ENCODE measurements at regions not wholly inside any gene's neighbourhood (a gene's known extent, or its start where the extent isn't known, plus 50 kb on each side); places are given as distances from the start of the nearest gene placed in this dataset.
A peak's percentile ranks its signal among the peaks of the same experiment; 100 is the strongest.

GRCh38 chr18:8474661-8475060 lies 134.6 kb upstream of the RAB12 start:
- H3K36me3 ChIP-seq (ENCODE audit: control insufficient read depth in 1 of 2, insufficient read depth in 2 of 2, low read length in 1 of 2) = no peaks in the 10 kb centered on the region
- H3K27ac ChIP-seq (ENCODE audit: low read depth in 1 of 2, low read length in 2 of 2) = no peak overlapping the region
- ATAC-seq (ENCODE audit: low FRiP score) (no peak), DNase-seq (no peak)
- H3K4me3 ChIP-seq (ENCODE audit: low read length in 2 of 2) = no peak overlapping the region
- intact Hi-C loops (cut with DNase I) = no loop called here
- H3K27me3 ChIP-seq (ENCODE audit: control insufficient read depth in 1 of 2, insufficient read depth in 2 of 2, low read length in 1 of 2) = no peaks in the 10 kb centered on the region
- H3K9me3 ChIP-seq (ENCODE audit: control insufficient read depth, low read length) = no peaks in the 10 kb centered on the region
- WGBS, 2 donors = 73 to 76% methylated on average over 3 of the region's 3 CpGs
- H3K4me1 ChIP-seq (ENCODE audit: control insufficient read depth in 1 of 2, insufficient read depth in 2 of 2, low read length in 2 of 2) = no peaks in the 10 kb centered on the region

- Histone ChIP-seq H3K9me3 (ENCODE audit: control insufficient read depth, low read length) (no peaks in the 10 kb centered on the region), H3K4me1 (ENCODE audit: control insufficient read depth in 1 of 2, insufficient read depth in 2 of 2, low read length in 2 of 2) (no peaks in the 10 kb centered on the region), H3K4me3 (ENCODE audit: low read length in 2 of 2) (no peak overlapping the region), H3K36me3 (ENCODE audit: control insufficient read depth in 1 of 2, insufficient read depth in 2 of 2, low read length in 1 of 2) (no peaks in the 10 kb centered on the region), H3K27me3 (ENCODE audit: control insufficient read depth in 1 of 2, insufficient read depth in 2 of 2, low read length in 1 of 2) (no peaks in the 10 kb centered on the region), H3K27ac (ENCODE audit: low read depth in 1 of 2, low read length in 2 of 2) (no peak overlapping the region)
- ATAC-seq (ENCODE audit: low FRiP score) (no peak), DNase-seq (no peak)
- intact Hi-C loops (cut with DNase I) = no loop called here
- 91 to 92% methylated on average over 5 of the region's 5 CpGs for WGBS, 2 donors
Measured at GRCh38 chr18:8477615-8478014, 131.6 kb upstream of the RAB12 start.

DNA sequence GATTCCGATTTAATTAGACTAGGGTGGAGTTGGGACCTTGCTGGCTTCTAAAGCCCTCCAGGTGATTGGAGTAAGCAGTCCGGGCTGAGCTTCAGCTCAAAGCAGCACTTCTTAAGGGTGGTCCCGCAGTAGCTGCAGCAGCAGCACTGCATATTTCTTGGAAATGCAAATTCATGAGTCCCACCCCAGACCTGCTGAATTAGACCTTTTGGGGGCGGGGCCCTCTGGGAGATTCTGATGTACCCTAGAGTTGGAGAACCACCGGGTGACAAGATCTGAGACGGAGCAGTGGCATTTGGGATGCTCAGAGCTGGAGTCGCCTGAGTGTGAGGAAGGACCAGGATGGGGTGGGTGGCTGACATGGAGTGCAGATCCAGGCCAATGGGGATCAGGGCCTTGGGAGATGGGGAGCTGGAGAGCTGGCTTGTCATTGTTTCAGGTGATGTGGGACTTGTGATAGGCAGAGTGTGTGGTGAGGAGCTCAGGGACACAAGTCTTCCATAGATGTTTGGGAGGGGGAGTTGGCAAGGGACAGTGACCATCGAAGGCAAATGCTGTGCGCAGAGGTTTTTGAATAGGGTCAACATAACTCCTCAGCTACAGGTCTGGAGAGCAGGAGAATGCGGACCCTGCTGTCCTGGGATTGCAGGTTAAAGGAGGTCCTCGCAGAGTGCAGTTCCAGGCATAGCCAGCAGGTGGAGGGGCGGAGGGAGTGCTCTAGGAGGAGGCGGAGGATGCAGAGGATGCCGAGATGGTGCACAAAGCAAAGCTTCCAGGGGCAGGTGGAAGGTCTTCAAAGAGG lies 130.9 kb upstream of the RAB12 start:
- Histone ChIP-seq H3K4me1 (ENCODE audit: control insufficient read depth in 1 of 2, insufficient read depth in 2 of 2, low read length in 2 of 2) (no peaks in the 10 kb centered on the region), H3K27me3 (ENCODE audit: control insufficient read depth in 1 of 2, insufficient read depth in 2 of 2, low read length in 1 of 2) (no peaks in the 10 kb centered on the region), H3K4me3 (ENCODE audit: low read length in 2 of 2) (no peak overlapping the region), H3K27ac (ENCODE audit: low read depth in 1 of 2, low read length in 2 of 2) (no peak overlapping the region), H3K36me3 (ENCODE audit: control insufficient read depth in 1 of 2, insufficient read depth in 2 of 2, low read length in 1 of 2) (no peaks in the 10 kb centered on the region), H3K9me3 (ENCODE audit: control insufficient read depth, low read length) (no peaks in the 10 kb centered on the region)
- WGBS, 2 donors = 51 to 53% methylated on average over 14 of the region's 14 CpGs
- ATAC-seq (ENCODE audit: low FRiP score) (peak; percentile 42), DNase-seq (peak; percentile 61 to 86)
- intact Hi-C loops (cut with DNase I) = no loop called here

GRCh38 chr18:8478968-8479370 lies 130.3 kb upstream of the RAB12 start:
- no peaks in the 10 kb centered on the region for H3K9me3 ChIP-seq (ENCODE audit: control insufficient read depth, low read length)
- no peak overlapping the region for H3K4me3 ChIP-seq (ENCODE audit: low read length in 2 of 2)
- intact Hi-C loops (cut with DNase I) = no loop called here
- no peaks in the 10 kb centered on the region for H3K36me3 ChIP-seq (ENCODE audit: control insufficient read depth in 1 of 2, insufficient read depth in 2 of 2, low read length in 1 of 2)
- H3K27me3 ChIP-seq (ENCODE audit: control insufficient read depth in 1 of 2, insufficient read depth in 2 of 2, low read length in 1 of 2) = no peaks in the 10 kb centered on the region
- ATAC-seq (ENCODE audit: low FRiP score) (no peak), DNase-seq (no peak)
- 80 to 81% methylated on average over 11 of the region's 11 CpGs for WGBS, 2 donors
- no peaks in the 10 kb centered on the region for H3K4me1 ChIP-seq (ENCODE audit: control insufficient read depth in 1 of 2, insufficient read depth in 2 of 2, low read length in 2 of 2)
- no peak overlapping the region for H3K27ac ChIP-seq (ENCODE audit: low read depth in 1 of 2, low read length in 2 of 2)

GRCh38 chr18:8479789-8480188 lies 129.4 kb upstream of the RAB12 start:
- WGBS, 2 donors = 82 to 85% methylated on average over 15 of the region's 15 CpGs
- intact Hi-C loops (cut with DNase I) = no loop called here
- Histone ChIP-seq H3K4me3 (ENCODE audit: low read length in 2 of 2) (no peak overlapping the region), H3K27ac (ENCODE audit: low read depth in 1 of 2, low read length in 2 of 2) (no peak overlapping the region), H3K27me3 (ENCODE audit: control insufficient read depth in 1 of 2, insufficient read depth in 2 of 2, low read length in 1 of 2) (no peaks in the 10 kb centered on the region), H3K36me3 (ENCODE audit: control insufficient read depth in 1 of 2, insufficient read depth in 2 of 2, low read length in 1 of 2) (no peaks in the 10 kb centered on the region), H3K4me1 (ENCODE audit: control insufficient read depth in 1 of 2, insufficient read depth in 2 of 2, low read length in 2 of 2) (no peaks in the 10 kb centered on the region), H3K9me3 (ENCODE audit: control insufficient read depth, low read length) (no peaks in the 10 kb centered on the region)
- DNase-seq (no peak), ATAC-seq (ENCODE audit: low FRiP score) (no peak)

DNA sequence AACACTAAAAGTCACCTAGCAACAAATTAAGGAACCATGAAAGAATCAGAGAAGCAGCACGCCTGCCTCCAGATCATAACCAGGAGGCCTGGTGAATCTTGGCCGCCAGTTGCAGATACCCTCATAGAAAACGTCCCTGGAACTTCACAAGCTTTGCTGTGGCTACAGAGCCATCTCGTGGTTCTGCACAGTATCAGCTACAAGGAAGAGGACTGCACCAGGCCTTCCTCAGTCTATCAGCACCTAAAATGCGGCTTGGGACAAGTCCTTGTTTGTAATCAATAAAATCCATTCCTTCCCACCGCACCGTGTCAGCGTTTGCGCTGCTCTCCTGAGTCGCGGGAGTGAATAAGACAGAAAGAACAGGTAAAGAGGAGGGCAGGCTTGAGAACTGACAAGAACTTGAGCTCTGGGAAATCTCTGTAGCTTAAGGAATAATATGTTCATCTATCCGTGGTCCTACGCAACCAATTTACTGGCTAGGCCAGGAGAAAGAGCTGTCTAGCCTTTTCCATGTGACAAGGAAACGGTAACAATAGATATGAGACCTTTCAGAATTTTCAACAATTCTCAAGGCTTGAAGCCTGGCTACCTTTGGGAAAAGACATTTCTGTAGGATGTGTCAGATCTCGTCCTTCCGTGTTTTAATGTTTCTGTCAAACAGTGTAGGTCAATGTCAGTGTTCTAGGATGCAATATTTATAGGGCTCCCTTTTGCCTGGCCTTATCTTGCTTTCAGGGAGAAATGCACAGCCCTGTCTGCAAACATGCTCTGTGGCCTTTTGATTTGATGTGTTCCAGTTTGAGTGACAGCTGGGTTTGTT lies 128.5 kb upstream of the RAB12 start:
- Histone ChIP-seq H3K4me1 (ENCODE audit: control insufficient read depth in 1 of 2, insufficient read depth in 2 of 2, low read length in 2 of 2) (no peaks in the 10 kb centered on the region), H3K27ac (ENCODE audit: low read depth in 1 of 2, low read length in 2 of 2) (no peak overlapping the region), H3K4me3 (ENCODE audit: low read length in 2 of 2) (no peak overlapping the region), H3K27me3 (ENCODE audit: control insufficient read depth in 1 of 2, insufficient read depth in 2 of 2, low read length in 1 of 2) (no peaks in the 10 kb centered on the region), H3K36me3 (ENCODE audit: control insufficient read depth in 1 of 2, insufficient read depth in 2 of 2, low read length in 1 of 2) (no peaks in the 10 kb centered on the region), H3K9me3 (ENCODE audit: control insufficient read depth, low read length) (no peaks in the 10 kb centered on the region)
- intact Hi-C loops (cut with DNase I) = no loop called here
- ATAC-seq (ENCODE audit: low FRiP score) = no peak
- no peak for DNase-seq
- 54% methylated on average over 16 of the region's 16 CpGs for WGBS, 2 donors

DNA sequence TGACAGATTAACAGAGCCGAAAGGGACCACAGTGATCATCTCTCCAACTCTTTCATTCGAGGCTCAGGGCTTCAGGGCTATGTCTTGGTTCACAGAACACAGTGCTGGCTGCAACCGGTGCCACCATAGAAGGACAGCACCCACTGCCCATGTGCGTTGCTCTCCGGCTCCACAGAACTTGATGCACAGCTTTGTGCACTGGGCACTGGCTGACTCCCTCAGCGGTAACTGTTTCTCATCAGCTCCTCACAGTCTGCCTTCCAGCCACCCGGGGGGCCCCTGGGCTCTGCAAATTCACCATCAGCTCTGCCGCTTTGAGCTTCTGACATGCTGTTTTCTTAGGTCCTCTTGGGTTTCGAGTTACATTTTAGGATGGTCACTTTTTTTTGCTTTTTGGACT lies 124.3 kb upstream of the RAB12 start:
- Histone ChIP-seq H3K27me3 (ENCODE audit: control insufficient read depth in 1 of 2, insufficient read depth in 2 of 2, low read length in 1 of 2) (no peaks in the 10 kb centered on the region), H3K4me3 (ENCODE audit: low read length in 2 of 2) (no peak overlapping the region), H3K27ac (ENCODE audit: low read depth in 1 of 2, low read length in 2 of 2) (no peak overlapping the region), H3K9me3 (ENCODE audit: control insufficient read depth, low read length) (no peaks in the 10 kb centered on the region), H3K36me3 (ENCODE audit: control insufficient read depth in 1 of 2, insufficient read depth in 2 of 2, low read length in 1 of 2) (no peaks in the 10 kb centered on the region), H3K4me1 (ENCODE audit: control insufficient read depth in 1 of 2, insufficient read depth in 2 of 2, low read length in 2 of 2) (no peaks in the 10 kb centered on the region)
- WGBS, 2 donors = 85 to 87% methylated on average over 9 of the region's 9 CpGs
- intact Hi-C loops (cut with DNase I) = no loop called here
- DNase-seq (no peak), ATAC-seq (ENCODE audit: low FRiP score) (no peak)

GRCh38 chr18:8489761-8490160 lies 119.5 kb upstream of the RAB12 start:
- Histone ChIP-seq H3K36me3 (ENCODE audit: control insufficient read depth in 1 of 2, insufficient read depth in 2 of 2, low read length in 1 of 2) (no peaks in the 10 kb centered on the region), H3K27me3 (ENCODE audit: control insufficient read depth in 1 of 2, insufficient read depth in 2 of 2, low read length in 1 of 2) (no peaks in the 10 kb centered on the region), H3K27ac (ENCODE audit: low read depth in 1 of 2, low read length in 2 of 2) (no peak overlapping the region), H3K9me3 (ENCODE audit: control insufficient read depth, low read length) (no peaks in the 10 kb centered on the region), H3K4me1 (ENCODE audit: control insufficient read depth in 1 of 2, insufficient read depth in 2 of 2, low read length in 2 of 2) (no peaks in the 10 kb centered on the region), H3K4me3 (ENCODE audit: low read length in 2 of 2) (no peak overlapping the region)
- ATAC-seq (ENCODE audit: low FRiP score) (no peak), DNase-seq (no peak)
- 77 to 84% methylated on average over 5 of the region's 5 CpGs for WGBS, 2 donors
- intact Hi-C loops (cut with DNase I) = no loop called here

GRCh38 chr18:8491516-8491915 lies 117.7 kb upstream of the RAB12 start:
- no peaks in the 10 kb centered on the region for H3K4me1 ChIP-seq (ENCODE audit: control insufficient read depth in 1 of 2, insufficient read depth in 2 of 2, low read length in 2 of 2)
- H3K27ac ChIP-seq (ENCODE audit: low read depth in 1 of 2, low read length in 2 of 2) = no peak overlapping the region
- DNase-seq (no peak), ATAC-seq (ENCODE audit: low FRiP score) (no peak)
- H3K4me3 ChIP-seq (ENCODE audit: low read length in 2 of 2) = no peak overlapping the region
- intact Hi-C loops (cut with DNase I) = no loop called here
- 71 to 83% methylated on average over 4 of the region's 4 CpGs for WGBS, 2 donors
- H3K9me3 ChIP-seq (ENCODE audit: control insufficient read depth, low read length) = no peaks in the 10 kb centered on the region
- no peaks in the 10 kb centered on the region for H3K36me3 ChIP-seq (ENCODE audit: control insufficient read depth in 1 of 2, insufficient read depth in 2 of 2, low read length in 1 of 2)
- no peaks in the 10 kb centered on the region for H3K27me3 ChIP-seq (ENCODE audit: control insufficient read depth in 1 of 2, insufficient read depth in 2 of 2, low read length in 1 of 2)

Data from aorta (tissue), 5 donors.